Endothelial cell of hepatic sinusoid (primary cell): ENCODE measurements at regions not wholly inside any gene's neighbourhood (a gene's known extent, or its start where the extent isn't known, plus 50 kb on each side); places are given as distances from the start of the nearest gene placed in this dataset.

Experiments used
- in situ Hi-C: cut with HindIII; loops from 2 replicates; pipeline ENCODE4 v1.10.0; 2017; ENCODE audit warnings: low sequenced_read_pairs

DNA sequence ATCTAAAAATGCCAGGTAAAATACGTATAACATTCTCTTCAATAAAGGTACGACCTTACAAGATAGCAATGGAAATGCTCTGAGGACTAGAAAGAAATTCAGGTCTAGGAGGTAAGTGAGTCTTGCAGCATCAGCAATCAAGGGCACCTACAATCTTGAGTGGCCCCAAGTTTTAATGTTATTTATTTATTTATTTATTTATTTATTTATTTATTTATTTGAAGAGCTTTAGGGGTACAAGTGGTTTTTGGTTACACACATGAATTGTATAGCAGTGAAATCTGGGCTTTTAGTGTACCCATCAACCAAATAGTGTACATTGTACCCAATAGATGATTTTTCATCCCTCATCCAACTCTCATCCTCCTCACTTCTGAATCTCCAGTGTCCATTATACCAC is 574.0 kb upstream of the POU3F2 start:
- in situ Hi-C loops: no loop called here

DNA sequence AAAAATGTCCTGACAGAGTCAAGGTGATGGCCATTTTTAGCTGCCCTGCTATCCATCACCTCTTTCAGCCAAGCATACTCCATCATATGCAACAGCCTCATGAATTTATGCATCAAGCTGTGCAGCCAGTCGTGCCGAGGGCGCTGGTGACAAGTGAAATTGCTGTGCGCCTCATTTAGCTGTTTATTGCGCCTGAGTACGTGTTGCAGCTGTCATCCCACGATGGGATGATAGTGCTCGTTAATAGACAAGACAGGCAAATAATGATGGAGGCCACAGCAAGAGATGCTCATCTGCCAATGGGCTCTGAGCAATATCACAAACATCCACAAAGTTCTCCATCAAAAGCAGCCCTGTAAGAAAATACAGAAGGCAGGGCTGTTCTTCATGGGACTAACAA is 562.3 kb upstream of the POU3F2 start:
- in situ Hi-C loops: no loop called here

DNA sequence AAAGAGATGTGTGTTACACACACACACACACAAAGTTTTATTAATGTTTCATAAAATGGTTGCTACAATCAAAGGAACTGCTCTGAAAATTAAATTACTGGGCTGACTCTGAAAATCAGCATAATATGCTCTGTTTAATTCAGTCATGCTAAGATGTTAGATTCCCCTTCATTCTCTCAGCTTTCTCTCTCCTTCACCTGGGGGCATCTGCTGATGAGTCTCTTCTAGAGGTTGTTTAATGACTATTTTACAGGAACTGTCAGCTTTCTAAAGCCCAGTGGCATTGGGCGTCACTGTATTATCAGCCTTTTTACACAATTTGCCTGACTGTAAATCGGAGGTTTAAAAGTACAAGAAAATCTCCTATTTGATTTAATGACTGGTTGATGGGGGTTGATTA is 559.7 kb upstream of the POU3F2 start:
- in situ Hi-C loops: no loop called here

DNA sequence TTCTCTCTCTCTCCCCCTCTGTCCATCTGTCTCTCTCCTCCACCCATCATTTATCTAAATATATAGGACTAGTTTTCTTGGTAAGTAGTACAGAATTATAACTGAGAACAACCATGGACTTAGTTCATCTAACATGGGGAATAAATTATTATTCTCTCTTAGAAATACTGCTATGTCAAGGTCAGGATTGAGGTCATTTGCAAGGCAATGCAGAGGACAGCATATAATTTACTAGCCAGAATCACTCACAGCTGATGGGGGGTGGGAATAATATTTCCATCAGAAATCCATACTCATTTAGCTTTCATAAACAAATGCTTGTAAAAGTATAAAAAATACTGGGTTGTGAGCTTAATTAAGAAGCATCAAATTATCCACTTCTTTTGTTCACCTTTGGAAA is 553.9 kb upstream of the POU3F2 start:
- in situ Hi-C loops: no loop called here

DNA sequence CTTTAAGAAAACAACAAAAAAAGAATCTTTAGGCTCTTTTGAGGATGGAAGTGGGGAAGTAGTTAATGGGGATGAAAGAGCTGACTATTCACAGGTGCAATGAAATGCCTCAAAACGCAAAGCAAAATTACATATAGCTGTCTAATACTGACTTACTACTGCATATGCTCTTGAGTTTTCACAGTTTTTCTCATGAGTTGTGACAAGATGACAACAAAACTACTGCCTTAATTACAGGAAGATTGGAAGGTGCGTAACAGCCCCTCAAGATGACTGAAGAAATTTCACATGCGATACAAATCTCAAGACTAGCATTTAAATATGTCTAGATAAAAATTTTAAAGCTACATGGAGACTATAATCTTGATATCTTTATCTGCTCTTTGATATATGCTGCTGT is 547.8 kb upstream of the POU3F2 start:
- in situ Hi-C loops: no loop called here

DNA sequence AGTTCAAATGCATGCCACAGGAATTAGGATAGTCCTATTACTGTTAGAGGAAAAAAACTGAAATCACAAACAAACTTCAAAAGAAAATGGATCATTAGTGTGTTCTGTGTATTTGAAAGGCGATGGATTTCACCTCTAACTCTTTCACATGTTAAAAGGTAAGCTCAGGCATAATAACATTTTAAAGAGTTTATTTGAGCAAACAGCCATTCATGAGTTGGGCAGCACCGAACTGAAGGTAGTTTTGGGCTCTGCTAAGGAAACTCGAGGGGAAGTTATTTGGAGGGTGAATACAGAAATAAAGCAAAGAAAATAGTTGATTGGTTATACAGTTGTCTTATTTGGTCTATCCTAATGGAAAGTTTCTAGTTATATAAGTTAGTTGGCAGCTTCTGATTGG is 546.5 kb upstream of the POU3F2 start:
- in situ Hi-C loops: no loop called here

DNA sequence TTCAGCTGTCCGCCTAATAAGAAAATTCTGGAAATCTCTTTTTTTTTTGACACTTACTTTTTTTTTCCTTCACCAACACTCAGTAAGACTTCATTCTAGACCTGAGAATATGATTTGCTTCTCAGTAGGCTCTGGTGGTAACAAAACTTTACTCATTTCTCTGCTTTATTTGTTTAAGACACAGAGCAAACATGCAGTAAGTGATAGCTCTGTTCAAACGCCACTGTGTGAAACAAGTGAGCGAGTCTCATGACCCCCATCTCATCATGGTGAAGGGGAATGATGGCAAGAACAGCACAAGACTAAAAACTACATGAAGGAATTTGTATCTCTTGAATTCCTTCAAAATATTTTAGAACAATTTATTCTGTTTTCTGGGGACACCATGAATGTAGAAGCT is 541.6 kb upstream of the POU3F2 start:
- in situ Hi-C loops: no loop called here

DNA sequence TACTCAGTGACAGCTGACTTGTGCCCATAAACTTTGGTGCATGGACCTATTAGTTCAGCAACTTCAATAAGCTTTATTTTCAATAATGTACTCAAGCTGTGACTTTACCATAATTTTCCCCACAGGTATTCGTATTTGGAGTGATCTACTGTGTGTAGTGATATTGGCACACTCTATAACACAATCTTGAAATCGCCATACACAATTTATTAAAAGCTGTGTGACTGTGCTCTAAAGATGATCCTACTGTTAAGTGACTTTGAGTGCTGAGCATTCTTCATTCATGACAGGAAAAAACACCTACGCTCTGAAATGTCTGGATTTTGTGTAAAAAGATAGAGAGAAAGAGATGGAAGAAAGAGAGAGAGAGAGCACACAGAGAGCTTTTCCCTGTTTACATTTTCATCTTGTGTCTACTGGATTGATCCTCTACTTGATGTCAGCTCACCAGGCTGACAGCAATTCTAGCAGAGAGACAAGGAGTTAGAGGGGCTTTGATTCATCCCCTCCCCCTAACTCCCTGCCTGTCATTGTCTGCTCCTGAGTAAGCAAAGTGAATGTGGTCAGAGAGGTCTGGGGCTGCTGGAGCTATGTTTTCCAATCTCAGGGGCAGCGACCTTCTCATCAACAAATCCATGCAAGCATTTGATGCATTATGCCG is 538.7 kb upstream of the POU3F2 start:
- in situ Hi-C loops: no loop called here

DNA sequence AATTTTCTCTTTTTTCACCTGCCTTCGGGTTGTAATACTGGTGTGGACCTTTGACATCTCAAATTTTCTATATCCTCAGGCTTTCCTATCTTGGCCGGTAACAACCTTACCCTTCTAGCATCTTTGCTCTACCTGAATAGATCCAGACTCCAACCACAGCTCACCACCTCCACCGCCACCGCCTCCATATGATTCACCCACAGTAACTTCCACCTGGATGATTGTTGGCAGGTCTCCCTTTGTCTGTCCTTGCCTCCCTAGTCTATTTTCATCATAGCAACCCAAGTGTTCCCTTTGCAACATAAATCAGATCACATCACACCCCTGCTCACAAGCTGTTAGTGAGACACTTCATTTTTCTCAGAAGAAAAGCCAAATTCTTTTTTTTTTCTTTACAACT is 525.8 kb upstream of the POU3F2 start:
- in situ Hi-C loops: no loop called here

DNA sequence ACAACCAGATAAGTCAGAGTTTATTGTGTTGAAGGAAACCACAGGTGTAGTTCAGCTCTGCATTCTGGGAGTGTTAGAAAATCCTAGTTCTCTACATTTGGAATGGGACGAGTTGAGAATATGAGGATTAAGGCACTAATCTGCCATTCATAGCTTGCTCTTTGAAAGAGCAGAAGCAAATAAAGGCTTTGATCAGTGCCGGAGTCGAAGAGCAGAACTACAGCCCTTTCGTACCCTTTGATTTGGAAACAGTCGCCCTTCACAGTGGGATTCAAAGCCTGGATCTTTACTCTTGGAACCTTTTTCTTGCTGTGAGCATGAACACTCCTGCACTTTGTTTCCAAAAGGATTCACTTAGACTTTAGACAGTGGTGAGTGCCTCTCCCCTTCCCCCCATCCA is 523.9 kb upstream of the POU3F2 start:
- in situ Hi-C loops: no loop called here

DNA sequence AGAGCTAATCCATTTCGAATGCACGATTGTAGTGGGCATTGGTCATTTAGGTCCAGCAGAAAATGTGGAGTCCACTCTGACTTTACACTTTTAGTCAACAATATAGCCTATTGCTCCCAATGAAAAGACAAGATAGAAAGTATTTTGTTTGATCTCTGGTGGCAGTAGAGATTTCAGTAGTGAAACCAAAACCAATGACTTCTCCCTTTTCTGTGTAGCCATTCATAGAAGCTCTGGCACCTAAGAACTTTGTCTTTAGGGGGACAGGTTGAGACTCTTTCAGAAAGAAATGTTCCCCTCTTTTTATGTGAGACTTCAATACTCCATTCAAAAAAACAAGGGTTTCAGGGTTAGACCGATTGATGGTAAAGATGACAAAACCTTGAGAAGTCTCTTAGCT is 510.8 kb upstream of the POU3F2 start:
- in situ Hi-C loops: no loop called here

DNA sequence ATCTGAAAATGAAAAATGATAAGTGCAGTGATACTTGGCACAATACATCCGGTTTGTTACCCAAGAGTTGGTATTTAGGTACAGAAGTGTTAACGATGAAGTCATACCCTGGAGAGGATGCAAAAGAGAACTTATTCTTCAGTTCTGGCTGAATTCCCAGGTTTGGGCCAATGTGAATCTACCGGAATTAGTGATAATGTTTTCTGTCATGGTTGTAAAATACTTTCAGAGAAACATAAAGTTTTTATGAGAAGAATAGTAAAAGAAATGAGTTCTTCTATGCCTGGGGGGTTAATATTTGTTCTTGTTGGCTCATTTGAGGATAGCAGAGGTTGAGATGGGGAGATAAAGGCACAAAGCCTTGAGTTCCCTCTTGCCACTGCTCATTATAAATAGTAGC is 509.9 kb upstream of the POU3F2 start:
- in situ Hi-C loops: no loop called here

DNA sequence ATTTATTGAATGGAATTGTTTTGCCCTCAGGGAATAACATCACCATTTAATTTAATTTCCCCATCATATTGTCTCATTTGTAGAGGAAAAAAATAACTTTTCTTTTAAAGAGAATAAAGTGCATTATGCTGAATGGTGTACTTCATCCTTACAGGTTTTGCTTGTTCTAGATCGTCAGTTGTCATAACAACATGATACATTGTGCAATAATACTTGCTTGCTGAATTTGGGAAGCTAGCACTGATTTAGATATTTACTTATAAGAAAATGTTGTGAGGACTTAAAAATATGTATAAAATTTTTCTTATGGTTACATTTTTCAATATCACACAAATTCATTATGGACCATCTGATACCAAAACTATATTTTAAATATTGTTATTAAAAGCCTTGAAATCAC is 509.0 kb upstream of the POU3F2 start:
- in situ Hi-C loops: no loop called here

DNA sequence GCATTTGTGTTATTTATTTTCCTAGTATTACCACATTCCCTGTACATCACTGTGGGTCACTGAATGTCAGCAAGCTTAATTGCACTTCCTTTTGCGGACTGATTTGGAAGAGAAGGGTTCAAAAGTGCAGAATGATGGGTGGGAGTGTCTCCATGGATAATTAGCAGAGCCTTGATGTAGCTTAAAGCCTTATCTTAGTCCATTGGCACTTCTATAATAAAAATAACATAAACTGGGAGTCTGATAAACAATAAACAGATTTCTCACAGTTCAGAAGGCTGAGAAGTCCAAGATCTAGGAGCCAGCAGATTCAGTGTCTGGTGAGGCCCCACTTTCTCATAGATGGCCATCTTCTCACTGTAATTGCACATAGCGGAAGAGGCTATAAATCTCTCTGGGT is 501.1 kb upstream of the POU3F2 start:
- in situ Hi-C loops: no loop called here

DNA sequence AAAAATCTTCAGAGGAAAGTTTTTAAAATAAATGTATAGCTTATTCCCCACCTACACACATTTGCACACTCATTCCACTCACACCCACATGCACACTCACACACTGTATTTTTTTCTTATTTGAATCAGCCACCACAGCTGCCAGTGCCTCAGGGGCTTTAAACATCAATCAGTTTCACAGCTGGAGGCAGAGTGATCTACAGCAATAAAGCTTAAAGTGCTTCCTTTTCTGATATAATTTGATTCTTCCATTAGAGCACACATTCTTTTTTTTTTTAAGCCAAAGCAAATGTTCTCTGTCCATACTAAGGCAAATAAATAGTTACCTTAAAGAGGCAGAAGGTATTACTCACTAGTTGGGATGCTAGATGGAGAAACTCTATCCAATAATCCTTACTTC is 498.8 kb upstream of the POU3F2 start:
- in situ Hi-C loops: no loop called here

DNA sequence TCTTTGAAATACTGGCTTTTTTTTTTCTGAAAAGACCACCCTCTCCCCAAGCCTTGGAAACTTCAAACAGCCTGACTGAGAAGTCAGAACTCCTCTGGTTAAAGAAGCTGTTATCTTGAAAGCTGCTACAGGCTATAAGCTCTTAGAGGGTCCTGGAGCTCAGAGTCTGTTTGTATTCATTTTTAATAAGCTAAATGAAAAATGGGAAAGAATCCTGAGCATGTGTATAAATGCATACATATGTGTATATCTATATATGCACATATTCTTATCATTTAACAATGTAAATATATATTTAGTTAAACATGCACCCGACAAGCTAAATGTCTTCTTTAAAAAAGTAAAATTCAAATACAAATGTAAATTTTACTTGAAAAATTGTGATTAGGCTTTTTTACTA is 494.9 kb upstream of the POU3F2 start:
- in situ Hi-C loops: no loop called here

DNA sequence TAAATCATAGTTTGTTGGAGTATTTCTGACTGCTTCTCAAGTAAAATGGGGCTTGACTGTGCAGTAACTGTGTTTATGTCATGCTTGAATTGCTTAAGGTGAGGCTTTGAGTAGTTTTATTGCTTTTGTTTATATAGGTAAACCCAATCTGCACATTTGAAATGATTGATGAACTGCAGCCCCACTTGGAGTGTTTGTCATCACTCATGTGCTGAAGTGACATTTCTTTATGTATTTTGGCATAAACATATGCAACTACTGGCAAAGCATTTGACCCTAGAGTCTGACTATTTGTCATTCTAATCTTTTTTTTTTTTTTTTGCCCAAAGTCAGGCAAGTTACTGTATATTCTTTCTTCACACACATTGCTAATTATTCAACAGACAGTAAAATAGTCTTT is 491.4 kb upstream of the POU3F2 start:
- in situ Hi-C loops: no loop called here

DNA sequence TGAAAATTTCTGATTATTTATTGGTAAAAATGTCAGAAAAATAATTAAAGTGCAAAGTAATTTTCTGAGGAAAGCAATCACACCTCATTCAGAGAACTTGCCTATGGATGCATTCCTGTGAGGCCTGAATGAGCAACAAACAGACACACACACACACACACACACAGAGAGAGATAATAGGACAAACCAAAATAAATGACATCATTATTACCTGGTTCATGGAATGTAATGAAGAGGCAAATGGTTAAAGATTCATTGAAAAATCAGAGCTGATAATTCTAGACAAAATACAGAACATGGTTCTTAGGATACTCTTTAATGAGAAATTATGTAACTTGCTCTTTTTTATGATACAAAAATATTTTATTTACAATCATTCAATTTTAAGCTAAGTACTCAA is 490.6 kb upstream of the POU3F2 start:
- in situ Hi-C loops: no loop called here

DNA sequence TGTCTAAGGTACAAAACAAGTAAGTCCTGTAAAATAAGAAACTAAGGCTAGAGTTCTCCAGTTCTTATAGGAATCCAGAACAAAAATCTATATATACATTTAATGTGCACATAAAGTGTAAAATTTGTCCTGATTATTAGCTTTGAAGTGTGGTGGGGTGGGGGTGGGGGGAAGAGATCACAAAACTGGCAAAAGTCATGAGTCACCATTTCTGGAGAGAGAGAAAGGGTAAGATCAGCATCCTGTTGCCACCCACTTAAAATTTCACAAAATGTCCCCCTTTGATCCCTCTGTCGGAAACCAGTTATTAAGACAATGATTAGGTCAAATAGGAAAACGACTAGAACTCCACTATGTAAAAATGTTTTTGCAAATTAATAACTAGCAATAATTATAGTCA is 482.0 kb upstream of the POU3F2 start:
- in situ Hi-C loops: no loop called here

DNA sequence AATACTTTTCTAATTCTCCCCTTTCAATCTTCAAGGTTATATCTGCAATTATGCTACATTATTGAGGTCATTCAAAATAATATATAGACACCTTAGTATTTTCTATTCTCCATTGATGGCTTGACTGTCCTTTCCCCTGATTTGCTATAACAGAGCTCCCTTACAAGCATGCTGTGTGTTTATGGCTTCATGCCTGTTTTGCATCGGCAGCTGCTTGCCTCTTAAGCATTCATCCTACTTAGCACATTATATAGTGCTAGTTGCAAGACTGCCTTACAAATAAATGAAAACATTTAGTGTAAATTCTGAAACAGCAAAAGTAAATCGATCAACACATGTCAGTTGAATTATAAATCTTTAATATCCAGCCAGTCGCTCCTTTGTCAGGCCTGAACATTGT is 476.2 kb upstream of the POU3F2 start:
- in situ Hi-C loops: no loop called here

DNA sequence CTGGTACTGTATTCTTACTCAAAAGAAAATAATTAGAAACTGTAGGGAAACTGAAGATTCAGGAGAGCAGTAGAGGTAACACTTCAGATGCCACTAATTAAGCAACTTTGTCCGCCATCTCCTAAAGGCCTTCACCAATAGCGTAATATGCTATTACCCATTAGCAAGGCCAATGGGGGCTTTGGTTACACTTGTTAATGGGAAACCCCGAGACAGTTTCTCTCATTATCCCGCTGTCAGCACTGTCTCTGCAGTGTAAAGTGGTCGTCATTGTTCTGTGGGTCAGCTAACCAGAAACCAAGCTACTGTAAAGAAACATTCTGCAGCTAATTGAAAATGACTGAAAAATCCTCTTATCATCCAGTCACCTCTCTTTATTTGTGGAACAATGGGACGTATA is 468.0 kb upstream of the POU3F2 start:
- in situ Hi-C loops: no loop called here

DNA sequence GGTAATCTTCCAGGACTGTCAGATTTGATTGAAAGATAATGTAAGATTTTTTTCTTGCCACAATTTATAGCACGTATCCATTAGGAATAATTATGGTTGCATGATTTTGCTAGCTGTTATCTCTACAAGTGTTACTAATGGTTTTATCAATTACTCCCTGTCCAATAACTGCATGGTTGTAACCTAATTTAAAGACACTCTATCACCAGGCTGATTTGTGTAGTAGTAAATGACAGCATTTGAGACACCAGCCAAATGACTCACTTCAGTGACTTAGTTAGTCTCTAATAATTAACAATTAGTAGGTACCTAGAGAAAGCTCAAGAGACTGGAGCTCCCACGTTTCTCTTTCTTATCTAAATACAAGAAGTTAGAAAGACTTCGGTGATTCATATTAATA is 453.8 kb upstream of the POU3F2 start:
- in situ Hi-C loops: no loop called here

DNA sequence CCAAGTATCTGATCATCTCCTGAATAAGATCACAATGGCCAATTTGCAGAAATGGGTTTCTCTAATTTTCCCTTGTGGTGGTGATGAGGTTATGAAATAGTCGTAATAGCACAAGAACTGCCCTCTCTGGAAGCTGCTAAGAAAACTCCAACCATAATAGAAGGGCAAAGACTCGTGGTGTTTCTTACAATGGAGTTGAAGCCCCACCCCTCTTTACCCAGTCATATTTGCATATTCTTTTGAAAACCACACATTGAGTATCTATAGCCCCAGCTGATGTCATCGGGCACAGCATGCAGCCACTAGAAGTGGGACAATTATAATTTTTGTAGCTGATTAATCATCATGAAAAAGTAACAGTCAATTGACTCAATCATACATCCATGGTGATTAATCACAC is 452.1 kb upstream of the POU3F2 start:
- in situ Hi-C loops: no loop called here

DNA sequence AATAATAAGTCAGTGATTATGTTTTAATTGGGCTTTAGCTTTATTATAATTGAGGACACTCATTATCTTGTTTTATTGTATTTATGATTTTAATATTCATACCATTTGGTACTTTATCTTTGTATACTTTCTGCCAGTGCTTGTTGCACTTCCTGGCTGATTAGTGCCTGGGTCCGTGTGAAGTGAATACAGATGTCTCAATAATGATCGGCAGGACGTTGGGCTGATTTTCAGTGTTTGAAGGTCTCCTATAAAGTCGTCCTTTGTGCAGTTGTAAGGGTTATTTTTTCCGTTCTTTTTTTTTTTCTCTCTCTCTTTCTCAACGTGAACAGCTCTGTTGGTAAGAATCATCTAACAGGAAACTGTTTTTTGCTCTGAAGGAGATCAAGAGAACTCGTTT is 450.0 kb upstream of the POU3F2 start:
- in situ Hi-C loops: no loop called here
